Calu3 (cell line): ENCODE measurements at regions not wholly inside any gene's neighbourhood (a gene's known extent, or its start where the extent isn't known, plus 50 kb on each side); places are given as distances from the start of the nearest gene placed in this dataset.

Experiments
- BruUV-seq: library from RNA; stranded (reverse); fragments of 400-500 nt; replicated peaks from 2 replicates; lab custom pipeline; 2021; lab: Mats Ljungman, UMichigan
- CTCF ChIA-PET: fragments of 300-600 bp; sonication (Branson Sonifier 250); formaldehyde crosslinking; loops from one replicate; lab custom pipeline; 2022; ENCODE audit warnings: antibody characterized with exemption; lab: Charles Lee
- DNase-seq: peaks from one replicate; pipeline ENCODE4 v3.0.0; 2022
- H3K27ac Mint-ChIP-seq: one replicate; pipeline ENCODE4 v1.8.0; 2022; ENCODE audit warnings: mixed read lengths; ENCODE audit not compliant: unreplicated experiment
- H3K27me3 Mint-ChIP-seq: one replicate; pipeline ENCODE4 v1.8.0; 2022; ENCODE audit warnings: mixed read lengths; ENCODE audit not compliant: unreplicated experiment
- H3K36me3 Mint-ChIP-seq: one replicate; pipeline ENCODE4 v1.8.0; 2022; ENCODE audit warnings: mild to moderate bottlenecking, moderate library complexity, mixed read lengths; ENCODE audit not compliant: insufficient read depth, unreplicated experiment
- H3K4me1 Mint-ChIP-seq: one replicate; pipeline ENCODE4 v1.8.0; 2022; ENCODE audit warnings: mild to moderate bottlenecking, low read depth, mixed read lengths; ENCODE audit not compliant: unreplicated experiment
- H3K4me3 Mint-ChIP-seq: one replicate; pipeline ENCODE4 v1.8.0; 2022; ENCODE audit warnings: mild to moderate bottlenecking, low read depth, moderate library complexity, mixed read lengths; ENCODE audit not compliant: unreplicated experiment
- H3K9me3 Mint-ChIP-seq: one replicate; pipeline ENCODE4 v1.8.0; 2022; ENCODE audit warnings: low read depth, mixed read lengths; ENCODE audit not compliant: unreplicated experiment
- intact Hi-C: fragments of 100-400 bp; cut with micrococcal nuclease; formaldehyde crosslinking; loops from one replicate; pipeline ENCODE4 v1.10.0; 2022; ENCODE audit not compliant: unreplicated experiment
- TF ChIP-seq, protein P1 (sequence below): fragments of 200-600 bp; IDR thresholded peaks from one replicate; pipeline ENCODE4 v1.8.0; 2022; ENCODE audit warnings: antibody characterized with exemption; ENCODE audit not compliant: unreplicated experiment

DNA sequence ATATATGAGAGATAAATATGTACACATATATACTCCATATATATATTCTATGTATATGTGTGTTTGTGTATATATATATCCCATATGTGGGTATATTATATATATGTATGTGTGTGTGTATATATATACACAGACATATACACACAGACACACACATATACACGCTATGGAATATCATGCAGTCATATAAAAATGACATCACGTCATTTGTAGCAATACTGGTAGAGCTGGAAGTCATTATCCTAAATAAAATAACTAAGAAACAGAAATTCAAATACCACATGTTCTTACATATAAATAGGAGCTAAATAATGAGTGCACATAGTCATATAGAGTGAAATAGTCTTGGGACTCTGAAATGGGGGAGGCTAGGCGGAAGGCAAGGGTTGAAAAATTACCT, 1000.2 kb downstream of the LRFN5 start:
- TF ChIP-seq, protein P1, sequence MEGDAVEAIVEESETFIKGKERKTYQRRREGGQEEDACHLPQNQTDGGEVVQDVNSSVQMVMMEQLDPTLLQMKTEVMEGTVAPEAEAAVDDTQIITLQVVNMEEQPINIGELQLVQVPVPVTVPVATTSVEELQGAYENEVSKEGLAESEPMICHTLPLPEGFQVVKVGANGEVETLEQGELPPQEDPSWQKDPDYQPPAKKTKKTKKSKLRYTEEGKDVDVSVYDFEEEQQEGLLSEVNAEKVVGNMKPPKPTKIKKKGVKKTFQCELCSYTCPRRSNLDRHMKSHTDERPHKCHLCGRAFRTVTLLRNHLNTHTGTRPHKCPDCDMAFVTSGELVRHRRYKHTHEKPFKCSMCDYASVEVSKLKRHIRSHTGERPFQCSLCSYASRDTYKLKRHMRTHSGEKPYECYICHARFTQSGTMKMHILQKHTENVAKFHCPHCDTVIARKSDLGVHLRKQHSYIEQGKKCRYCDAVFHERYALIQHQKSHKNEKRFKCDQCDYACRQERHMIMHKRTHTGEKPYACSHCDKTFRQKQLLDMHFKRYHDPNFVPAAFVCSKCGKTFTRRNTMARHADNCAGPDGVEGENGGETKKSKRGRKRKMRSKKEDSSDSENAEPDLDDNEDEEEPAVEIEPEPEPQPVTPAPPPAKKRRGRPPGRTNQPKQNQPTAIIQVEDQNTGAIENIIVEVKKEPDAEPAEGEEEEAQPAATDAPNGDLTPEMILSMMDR: no peak
- Mint-ChIP-seq H3K4me3 (no peak overlapping the region), H3K4me1 (no peaks in the 10 kb centered on the region), H3K27ac (no peak overlapping the region), H3K36me3 (no peaks in the 10 kb centered on the region), H3K9me3 (peaks cover 4% of the 10 kb centered on the region), H3K27me3 (no peaks in the 10 kb centered on the region)
- CTCF ChIA-PET: no interaction called here
- intact Hi-C loops: no loop called here
- no peak for DNase-seq
- BruUV-seq: no TSS peak

DNA sequence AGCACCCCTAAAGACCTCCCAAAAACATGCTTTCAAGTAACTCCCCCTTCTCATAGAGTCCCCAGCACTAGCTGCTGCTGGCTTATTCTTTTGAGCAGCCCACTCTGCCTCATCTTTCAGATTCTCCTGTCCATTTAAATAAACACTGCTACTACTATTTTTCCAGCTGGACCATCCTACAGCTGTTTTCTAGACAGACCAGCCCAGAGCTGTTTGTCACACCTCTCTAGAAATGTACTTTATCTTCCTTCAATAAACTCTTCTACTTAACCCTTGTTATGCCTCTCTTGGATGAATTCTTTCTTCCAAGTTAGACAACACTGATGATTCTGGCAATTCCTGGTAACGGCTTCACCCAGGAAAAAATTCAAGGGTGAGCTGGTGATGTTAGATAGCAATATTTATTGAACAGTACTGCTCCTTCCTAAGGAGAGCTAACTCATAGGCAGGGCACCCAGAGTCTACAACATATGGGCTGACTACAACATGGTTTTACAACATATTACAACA, 995.7 kb downstream of the LRFN5 start:
- Mint-ChIP-seq H3K4me3 (no peak overlapping the region), H3K4me1 (no peaks in the 10 kb centered on the region), H3K27ac (no peak overlapping the region), H3K27me3 (no peaks in the 10 kb centered on the region), H3K36me3 (no peaks in the 10 kb centered on the region), H3K9me3 (no peaks in the 10 kb centered on the region)
- no peak for DNase-seq
- intact Hi-C loops: no loop called here
- BruUV-seq: no TSS peak
- TF ChIP-seq, protein P1: no peak
- CTCF ChIA-PET: no interaction called here

DNA sequence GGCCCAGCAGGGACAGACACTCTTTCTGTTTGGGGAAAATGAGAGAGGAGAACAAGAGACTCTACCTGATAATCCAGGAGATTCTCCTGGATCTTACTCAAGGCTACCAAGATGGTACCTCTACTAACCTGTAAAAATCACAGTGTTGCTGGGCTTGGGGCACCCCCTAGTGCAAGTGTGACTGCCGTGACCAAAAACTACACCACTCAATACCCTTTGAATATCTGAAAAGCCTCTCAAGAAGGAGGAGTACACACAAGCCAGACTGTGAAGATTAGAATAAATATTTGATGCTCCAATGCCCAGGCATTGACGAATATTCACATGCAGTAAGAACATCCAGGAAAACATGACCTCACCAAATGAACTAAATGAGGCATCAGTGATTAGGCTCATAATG, 965.4 kb downstream of the LRFN5 start:
- TF ChIP-seq, protein P1: no peak
- no TSS peak for BruUV-seq

DNA sequence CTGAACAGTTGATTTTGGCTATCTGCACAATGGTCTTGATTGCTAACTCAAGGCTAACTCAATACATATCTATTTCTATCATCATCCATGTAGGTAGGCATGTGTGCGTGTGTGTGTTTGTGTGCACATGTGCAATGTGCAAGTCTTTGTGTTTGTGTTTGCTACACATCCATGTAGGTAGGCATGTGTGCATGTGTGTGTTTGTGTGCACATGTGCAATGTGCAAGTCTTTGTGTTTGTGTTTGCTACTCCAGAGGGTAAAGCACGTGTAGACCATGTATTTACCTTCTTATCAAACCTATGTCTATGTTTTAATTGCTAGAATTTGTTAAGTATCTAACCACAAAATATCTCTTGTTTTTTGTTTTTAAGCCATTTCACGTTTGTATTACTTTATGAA, 962.6 kb downstream of the LRFN5 start:
- intact Hi-C loops: no loop called here
- CTCF ChIA-PET: no interaction called here
- H3K27me3 Mint-ChIP-seq: no peaks in the 10 kb centered on the region
- peaks cover 11% of the 10 kb centered on the region for H3K9me3 Mint-ChIP-seq
- TF ChIP-seq, protein P1: no peak
- no peak for DNase-seq
- no peak overlapping the region for H3K4me3 Mint-ChIP-seq
- H3K36me3 Mint-ChIP-seq: no peaks in the 10 kb centered on the region
- no TSS peak for BruUV-seq
- no peak overlapping the region for H3K27ac Mint-ChIP-seq
- no peaks in the 10 kb centered on the region for H3K4me1 Mint-ChIP-seq

More for the DNA sequence above, 965.4 kb downstream of the LRFN5 start:
- Mint-ChIP-seq H3K4me1 (no peaks in the 10 kb centered on the region), H3K27ac (no peak overlapping the region), H3K36me3 (no peaks in the 10 kb centered on the region), H3K4me3 (no peak overlapping the region), H3K27me3 (no peaks in the 10 kb centered on the region), H3K9me3 (peaks cover 9% of the 10 kb centered on the region)
- intact Hi-C loops: no loop called here
- CTCF ChIA-PET: no interaction called here
- DNase-seq: no peak
